GM18508 (cell line): ENCODE measurements at regions not wholly inside any gene's neighbourhood (a gene's known extent, or its start where the extent isn't known, plus 50 kb on each side); places are given as distances from the start of the nearest gene placed in this dataset.
"Not testable (repeated sequence)": the region's sequence is repeated elsewhere in the genome, so short reads cannot be mapped to it uniquely, and the experiment has no call there.

Experiments used
- ATAC-seq: cut with Tn5 transposase; IDR thresholded peaks from one replicate; pipeline ENCODE4 v1.9.1; 2021; ENCODE audit warnings: moderate number of reproducible peaks; ENCODE audit not compliant: insufficient read depth, unreplicated experiment

- no peak for ATAC-seq
Observed at GRCh38 chr10:57715233-57715632, 552.5 kb downstream of the IPMK start.

GRCh38 chr10:57707300-57707658 lies 560.4 kb downstream of the IPMK start:
- no peak for ATAC-seq

GRCh38 chr10:57706576-57707299 lies 561.0 kb downstream of the IPMK start:
- no peak for ATAC-seq

- ATAC-seq, result no peak
Observed at GRCh38 chr10:57706016-57706415, 561.7 kb downstream of the IPMK start.

GRCh38 chr10:57699944-57700343 lies 567.8 kb downstream of the IPMK start:
- ATAC-seq, result no peak

- ATAC-seq, result no peak
Observed at GRCh38 chr10:57696641-57697040, 571.1 kb downstream of the IPMK start.

GRCh38 chr10:57694956-57695608 lies 572.6 kb downstream of the IPMK start:
- no peak for ATAC-seq

- no peak for ATAC-seq
Observed at GRCh38 chr10:57692255-57692980, 575.3 kb downstream of the IPMK start.

GRCh38 chr10:57689596-57690297 lies 577.9 kb downstream of the IPMK start:
- ATAC-seq, result no peak

GRCh38 chr10:57679916-57680315 lies 587.8 kb downstream of the IPMK start:
- ATAC-seq, result no peak

- ATAC-seq, result no peak
Observed at GRCh38 chr10:57675125-57675524, 592.6 kb downstream of the IPMK start.

- ATAC-seq, result no peak
Observed at GRCh38 chr10:57673446-57673960, 594.2 kb downstream of the IPMK start.

- ATAC-seq, result no peak
Observed at GRCh38 chr10:57664815-57665214, 602.9 kb downstream of the IPMK start.

- no peak for ATAC-seq
Observed at GRCh38 chr10:57663401-57663800, 604.3 kb downstream of the IPMK start.

GRCh38 chr10:57661206-57661605 lies 606.5 kb downstream of the IPMK start:
- no peak for ATAC-seq

GRCh38 chr10:57657164-57657765 lies 610.4 kb downstream of the IPMK start:
- peak; percentile 96 for ATAC-seq

- no peak for ATAC-seq
Observed at GRCh38 chr10:57654856-57655255, 612.8 kb downstream of the IPMK start.

- not testable (repeated sequence) for ATAC-seq
Observed at GRCh38 chr10:57645108-57645507, 622.6 kb downstream of the IPMK start.

GRCh38 chr10:57638411-57638810 lies 629.3 kb downstream of the IPMK start:
- ATAC-seq, result no peak

GRCh38 chr10:57628592-57629284 lies 639.0 kb downstream of the IPMK start:
- no peak for ATAC-seq
